HEK293 (cell line): ENCODE measurements at regions not wholly inside any gene's neighbourhood (a gene's known extent, or its start where the extent isn't known, plus 50 kb on each side); places are given as distances from the start of the nearest gene placed in this dataset.

Source experiments
- CTCF ChIA-PET: fragments of 350-600 bp; formaldehyde crosslinking; extraction: SDS; loops from one replicate; lab custom pipeline; 2021; ENCODE audit warnings: antibody characterized with exemption; lab: Yijun Ruan, JAX
- POLR2A ChIA-PET: fragments of 300-600 bp; formaldehyde crosslinking; extraction: SDS; loops from one replicate; lab custom pipeline; 2020; ENCODE audit warnings: antibody characterized with exemption, inconsistent platforms; lab: Yijun Ruan, JAX
- H3K27ac ChIP-seq: fragments of 200-500 bp; sonication (Bioruptor generic); 2 replicates; pipeline ENCODE4 v1.5.1; 2014; ENCODE audit warnings: low read depth, low read length, control low read depth, inconsistent platforms; ENCODE audit errors: extremely low read depth
- H3K36me3 ChIP-seq, 2 experiments: fragments of 200-500 bp in 1 of 2; sonication (Bioruptor generic) in 1 of 2; 1 replicate in 1 of 2; 2 replicates in 1 of 2; pipeline ENCODE4 v1.5.1; 2014 to 2017; ENCODE audit warnings: inconsistent platforms in 2 of 2, low read length in 2 of 2; ENCODE audit not compliant: control insufficient read depth in 2 of 2, insufficient read depth in 1 of 2
- H3K4me1 ChIP-seq: fragments of 200-500 bp; sonication (Bioruptor generic); 2 replicates; pipeline ENCODE4 v1.5.1; 2014; ENCODE audit warnings: mild to moderate bottlenecking, low read length, inconsistent platforms; ENCODE audit not compliant: control insufficient read depth, insufficient read depth
- H3K4me3 ChIP-seq: 2 replicates; pipeline ENCODE4 v1.5.1; 2011; ENCODE audit warnings: low read depth, mild to moderate bottlenecking, control low read depth, low read length, moderate library complexity
- H3K9me3 ChIP-seq: fragments of 200-500 bp; sonication (Bioruptor generic); 2 replicates; pipeline ENCODE4 v1.5.1; 2014; ENCODE audit warnings: low read depth, low read length, inconsistent platforms; ENCODE audit not compliant: control insufficient read depth, insufficient read depth
- GLIS2 ChIP-seq: fragments of 450-650 bp; formaldehyde crosslinking; IDR thresholded peaks from 2 replicates; pipeline ENCODE4 v1.5.1; 2016; ENCODE audit warnings: missing biosample characterization, missing genetic modification characterization
- ZBTB21 ChIP-seq: fragments of 450-650 bp; formaldehyde crosslinking; IDR thresholded peaks from 2 replicates; pipeline ENCODE4 v1.5.1; 2017; ENCODE audit warnings: missing biosample characterization, missing genetic modification characterization
- ZEB2 ChIP-seq: fragments of 450-650 bp; formaldehyde crosslinking; IDR thresholded peaks from 2 replicates; pipeline ENCODE4 v1.5.1; 2016; ENCODE audit warnings: missing biosample characterization, missing genetic modification characterization
- ZFP37 ChIP-seq: fragments of 450-650 bp; formaldehyde crosslinking; IDR thresholded peaks from 2 replicates; pipeline ENCODE4 v1.5.1; 2016; ENCODE audit warnings: missing biosample characterization, missing genetic modification characterization
- ZIC2 ChIP-seq: fragments of 450-650 bp; formaldehyde crosslinking; IDR thresholded peaks from 2 replicates; pipeline ENCODE4 v1.5.1; 2016; ENCODE audit warnings: missing biosample characterization, missing genetic modification characterization
- ZNF211 ChIP-seq: fragments of 450-650 bp; formaldehyde crosslinking; IDR thresholded peaks from 2 replicates; pipeline ENCODE4 v1.5.1; 2016; ENCODE audit warnings: low read depth, missing biosample characterization, missing genetic modification characterization
- ZNF214 ChIP-seq: fragments of 450-650 bp; formaldehyde crosslinking; IDR thresholded peaks from 2 replicates; pipeline ENCODE4 v1.5.1; 2017; ENCODE audit warnings: missing biosample characterization, mild to moderate bottlenecking, missing genetic modification characterization, borderline replicate concordance
- ZNF391 ChIP-seq: fragments of 450-650 bp; formaldehyde crosslinking; IDR thresholded peaks from 2 replicates; pipeline ENCODE4 v1.5.1; 2016; ENCODE audit warnings: low read depth, missing biosample characterization, missing genetic modification characterization, borderline replicate concordance
- ZNF561 ChIP-seq: fragments of 450-650 bp; IDR thresholded peaks from 2 replicates; pipeline ENCODE4 v1.5.1; 2018; ENCODE audit warnings: missing biosample characterization, missing genetic modification characterization, borderline replicate concordance
- ZNF623 ChIP-seq: fragments of 450-650 bp; formaldehyde crosslinking; IDR thresholded peaks from 2 replicates; pipeline ENCODE4 v1.5.1; 2016; ENCODE audit warnings: missing biosample characterization, missing genetic modification characterization
- ZNF658 ChIP-seq: fragments of 450-650 bp; formaldehyde crosslinking; IDR thresholded peaks from 2 replicates; pipeline ENCODE4; 2016; ENCODE audit warnings: missing biosample characterization, missing genetic modification characterization
- ZNF664 ChIP-seq: fragments of 450-650 bp; formaldehyde crosslinking; IDR thresholded peaks from 2 replicates; pipeline ENCODE4 v1.5.1; 2016; ENCODE audit warnings: missing biosample characterization, missing genetic modification characterization
- ZNF843 ChIP-seq: fragments of 450-650 bp; formaldehyde crosslinking; IDR thresholded peaks from 2 replicates; pipeline ENCODE4 v1.5.1; 2016; ENCODE audit warnings: missing biosample characterization, missing genetic modification characterization
- TF ChIP-seq, protein P1 (sequence below): fragments of 450-650 bp; formaldehyde crosslinking; IDR thresholded peaks from 2 replicates; pipeline ENCODE4 v1.5.1; 2016; ENCODE audit warnings: missing biosample characterization, missing genetic modification characterization
- TF ChIP-seq, protein P2 (sequence below): fragments of 450-650 bp; formaldehyde crosslinking; IDR thresholded peaks from 2 replicates; pipeline ENCODE4 v1.5.1; 2016; ENCODE audit warnings: missing biosample characterization, missing genetic modification characterization
- TF ChIP-seq, protein P3 (sequence below): fragments of 450-650 bp; formaldehyde crosslinking; IDR thresholded peaks from 2 replicates; pipeline ENCODE4 v1.5.1; 2016; ENCODE audit warnings: missing biosample characterization, missing genetic modification characterization, low read depth
- TF ChIP-seq, protein P4 (sequence below): fragments of 450-650 bp; IDR thresholded peaks from 2 replicates; pipeline ENCODE4 v1.5.1; 2018; ENCODE audit warnings: missing biosample characterization, missing genetic modification characterization
- TF ChIP-seq, protein P5 (sequence below): fragments of 450-650 bp; formaldehyde crosslinking; IDR thresholded peaks from 2 replicates; pipeline ENCODE4 v1.5.1; 2016; ENCODE audit warnings: missing biosample characterization, missing genetic modification characterization
- TF ChIP-seq, protein P6 (sequence below): fragments of 450-650 bp; formaldehyde crosslinking; IDR thresholded peaks from 2 replicates; pipeline ENCODE4 v1.5.1; 2016; ENCODE audit warnings: missing biosample characterization, missing genetic modification characterization

DNA sequence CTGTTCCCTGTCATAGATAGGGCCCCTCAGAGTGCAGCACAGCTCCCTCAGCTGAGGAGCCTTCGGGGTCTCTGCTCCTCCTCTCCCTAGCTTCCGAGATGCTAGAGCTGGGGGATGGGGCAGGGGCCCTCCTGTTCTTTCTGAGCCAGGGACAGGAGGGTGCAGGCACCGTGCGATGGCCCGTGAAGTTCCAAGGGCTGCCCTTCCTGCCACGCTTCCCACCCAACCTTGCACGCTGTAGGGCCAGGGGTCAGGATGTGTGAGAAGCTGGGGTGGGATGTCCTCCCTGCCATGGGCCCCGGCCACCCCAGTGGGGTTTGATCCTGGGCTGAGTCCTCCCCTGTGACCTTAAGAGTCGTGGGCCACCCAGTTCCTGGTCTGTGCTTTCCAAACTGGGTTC lies 240.7 kb upstream of the C1orf174 start (continued):
- TF ChIP-seq, protein P1, sequence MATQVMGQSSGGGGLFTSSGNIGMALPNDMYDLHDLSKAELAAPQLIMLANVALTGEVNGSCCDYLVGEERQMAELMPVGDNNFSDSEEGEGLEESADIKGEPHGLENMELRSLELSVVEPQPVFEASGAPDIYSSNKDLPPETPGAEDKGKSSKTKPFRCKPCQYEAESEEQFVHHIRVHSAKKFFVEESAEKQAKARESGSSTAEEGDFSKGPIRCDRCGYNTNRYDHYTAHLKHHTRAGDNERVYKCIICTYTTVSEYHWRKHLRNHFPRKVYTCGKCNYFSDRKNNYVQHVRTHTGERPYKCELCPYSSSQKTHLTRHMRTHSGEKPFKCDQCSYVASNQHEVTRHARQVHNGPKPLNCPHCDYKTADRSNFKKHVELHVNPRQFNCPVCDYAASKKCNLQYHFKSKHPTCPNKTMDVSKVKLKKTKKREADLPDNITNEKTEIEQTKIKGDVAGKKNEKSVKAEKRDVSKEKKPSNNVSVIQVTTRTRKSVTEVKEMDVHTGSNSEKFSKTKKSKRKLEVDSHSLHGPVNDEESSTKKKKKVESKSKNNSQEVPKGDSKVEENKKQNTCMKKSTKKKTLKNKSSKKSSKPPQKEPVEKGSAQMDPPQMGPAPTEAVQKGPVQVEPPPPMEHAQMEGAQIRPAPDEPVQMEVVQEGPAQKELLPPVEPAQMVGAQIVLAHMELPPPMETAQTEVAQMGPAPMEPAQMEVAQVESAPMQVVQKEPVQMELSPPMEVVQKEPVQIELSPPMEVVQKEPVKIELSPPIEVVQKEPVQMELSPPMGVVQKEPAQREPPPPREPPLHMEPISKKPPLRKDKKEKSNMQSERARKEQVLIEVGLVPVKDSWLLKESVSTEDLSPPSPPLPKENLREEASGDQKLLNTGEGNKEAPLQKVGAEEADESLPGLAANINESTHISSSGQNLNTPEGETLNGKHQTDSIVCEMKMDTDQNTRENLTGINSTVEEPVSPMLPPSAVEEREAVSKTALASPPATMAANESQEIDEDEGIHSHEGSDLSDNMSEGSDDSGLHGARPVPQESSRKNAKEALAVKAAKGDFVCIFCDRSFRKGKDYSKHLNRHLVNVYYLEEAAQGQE (tag by site-specific recombination), result no peak
- TF ChIP-seq ZNF843 (tag by site-specific recombination) (no peak), ZNF664 (no peak), ZNF214 (no peak), ZNF561 (tag by site-specific recombination) (no peak), ZNF391 (tag by site-specific recombination) (no peak), ZNF211 (tag by site-specific recombination) (no peak), ZNF623 (tag by site-specific recombination) (no peak), ZFP37 (tag by site-specific recombination) (no peak), ZIC2 (tag by site-specific recombination) (no peak), ZNF658 (tag by site-specific recombination) (no peak), ZEB2 (tag by site-specific recombination) (no peak)
- TF ChIP-seq, protein P2, sequence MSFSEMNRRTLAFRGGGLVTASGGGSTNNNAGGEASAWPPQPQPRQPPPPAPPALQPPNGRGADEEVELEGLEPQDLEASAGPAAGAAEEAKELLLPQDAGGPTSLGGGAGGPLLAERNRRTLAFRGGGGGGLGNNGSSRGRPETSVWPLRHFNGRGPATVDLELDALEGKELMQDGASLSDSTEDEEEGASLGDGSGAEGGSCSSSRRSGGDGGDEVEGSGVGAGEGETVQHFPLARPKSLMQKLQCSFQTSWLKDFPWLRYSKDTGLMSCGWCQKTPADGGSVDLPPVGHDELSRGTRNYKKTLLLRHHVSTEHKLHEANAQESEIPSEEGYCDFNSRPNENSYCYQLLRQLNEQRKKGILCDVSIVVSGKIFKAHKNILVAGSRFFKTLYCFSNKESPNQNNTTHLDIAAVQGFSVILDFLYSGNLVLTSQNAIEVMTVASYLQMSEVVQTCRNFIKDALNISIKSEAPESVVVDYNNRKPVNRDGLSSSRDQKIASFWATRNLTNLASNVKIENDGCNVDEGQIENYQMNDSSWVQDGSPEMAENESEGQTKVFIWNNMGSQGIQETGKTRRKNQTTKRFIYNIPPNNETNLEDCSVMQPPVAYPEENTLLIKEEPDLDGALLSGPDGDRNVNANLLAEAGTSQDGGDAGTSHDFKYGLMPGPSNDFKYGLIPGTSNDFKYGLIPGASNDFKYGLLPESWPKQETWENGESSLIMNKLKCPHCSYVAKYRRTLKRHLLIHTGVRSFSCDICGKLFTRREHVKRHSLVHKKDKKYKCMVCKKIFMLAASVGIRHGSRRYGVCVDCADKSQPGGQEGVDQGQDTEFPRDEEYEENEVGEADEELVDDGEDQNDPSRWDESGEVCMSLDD, result no peak
- TF ChIP-seq, protein P3, sequence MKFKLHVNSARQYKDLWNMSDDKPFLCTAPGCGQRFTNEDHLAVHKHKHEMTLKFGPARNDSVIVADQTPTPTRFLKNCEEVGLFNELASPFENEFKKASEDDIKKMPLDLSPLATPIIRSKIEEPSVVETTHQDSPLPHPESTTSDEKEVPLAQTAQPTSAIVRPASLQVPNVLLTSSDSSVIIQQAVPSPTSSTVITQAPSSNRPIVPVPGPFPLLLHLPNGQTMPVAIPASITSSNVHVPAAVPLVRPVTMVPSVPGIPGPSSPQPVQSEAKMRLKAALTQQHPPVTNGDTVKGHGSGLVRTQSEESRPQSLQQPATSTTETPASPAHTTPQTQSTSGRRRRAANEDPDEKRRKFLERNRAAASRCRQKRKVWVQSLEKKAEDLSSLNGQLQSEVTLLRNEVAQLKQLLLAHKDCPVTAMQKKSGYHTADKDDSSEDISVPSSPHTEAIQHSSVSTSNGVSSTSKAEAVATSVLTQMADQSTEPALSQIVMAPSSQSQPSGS (tag by site-specific recombination), result no peak

DNA sequence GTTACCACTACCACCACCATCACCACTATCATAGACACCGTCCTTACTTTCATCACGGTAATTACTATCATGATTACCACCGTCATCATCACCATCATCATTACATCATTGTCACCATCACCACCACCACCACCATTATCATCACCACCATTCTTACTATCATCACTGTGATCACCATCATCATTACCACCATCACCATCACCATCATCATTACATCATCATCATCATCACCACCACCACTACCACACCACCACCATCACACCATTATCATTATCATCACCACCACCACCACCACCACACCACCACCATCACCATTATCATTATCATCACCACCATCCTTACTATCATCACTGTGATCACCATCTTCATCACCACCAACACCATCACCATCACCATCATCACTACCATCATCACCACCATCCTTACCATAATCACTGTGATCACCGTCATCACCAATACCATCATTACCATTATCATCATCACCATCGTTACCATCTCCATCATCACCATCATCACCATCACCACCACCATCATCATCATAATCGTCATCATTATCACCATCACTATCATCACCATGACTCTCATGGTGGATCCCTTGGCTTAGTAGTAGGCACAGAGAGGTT lies 244.4 kb upstream of the C1orf174 start:
- POLR2A ChIA-PET, result no interaction called here
- Histone ChIP-seq H3K9me3 (no peaks in the 10 kb centered on the region), H3K36me3 (no peaks in the 10 kb centered on the region), H3K4me1 (no peaks in the 10 kb centered on the region), H3K4me3 (no peak overlapping the region), H3K27ac (no peak overlapping the region)
- TF ChIP-seq, protein P4, sequence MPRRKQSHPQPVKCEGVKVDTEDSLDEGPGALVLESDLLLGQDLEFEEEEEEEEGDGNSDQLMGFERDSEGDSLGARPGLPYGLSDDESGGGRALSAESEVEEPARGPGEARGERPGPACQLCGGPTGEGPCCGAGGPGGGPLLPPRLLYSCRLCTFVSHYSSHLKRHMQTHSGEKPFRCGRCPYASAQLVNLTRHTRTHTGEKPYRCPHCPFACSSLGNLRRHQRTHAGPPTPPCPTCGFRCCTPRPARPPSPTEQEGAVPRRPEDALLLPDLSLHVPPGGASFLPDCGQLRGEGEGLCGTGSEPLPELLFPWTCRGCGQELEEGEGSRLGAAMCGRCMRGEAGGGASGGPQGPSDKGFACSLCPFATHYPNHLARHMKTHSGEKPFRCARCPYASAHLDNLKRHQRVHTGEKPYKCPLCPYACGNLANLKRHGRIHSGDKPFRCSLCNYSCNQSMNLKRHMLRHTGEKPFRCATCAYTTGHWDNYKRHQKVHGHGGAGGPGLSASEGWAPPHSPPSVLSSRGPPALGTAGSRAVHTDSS (tag by site-specific recombination), result peak; percentile 82
- TF ChIP-seq, protein P5, sequence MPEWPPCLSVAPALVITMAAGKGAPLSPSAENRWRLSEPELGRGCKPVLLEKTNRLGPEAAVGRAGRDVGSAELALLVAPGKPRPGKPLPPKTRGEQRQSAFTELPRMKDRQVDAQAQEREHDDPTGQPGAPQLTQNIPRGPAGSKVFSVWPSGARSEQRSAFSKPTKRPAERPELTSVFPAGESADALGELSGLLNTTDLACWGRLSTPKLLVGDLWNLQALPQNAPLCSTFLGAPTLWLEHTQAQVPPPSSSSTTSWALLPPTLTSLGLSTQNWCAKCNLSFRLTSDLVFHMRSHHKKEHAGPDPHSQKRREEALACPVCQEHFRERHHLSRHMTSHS, result 0 out of 2 replicates have a peak, but pooled peaks have one; percentile 37
- TF ChIP-seq, protein P3 (tag by site-specific recombination), result peak; percentile 93
- TF ChIP-seq GLIS2 (tag by site-specific recombination) (no peak), ZBTB21 (tag by site-specific recombination) (0 out of 2 replicates have a peak, but pooled peaks have one; percentile 24)
- TF ChIP-seq, protein P6, sequence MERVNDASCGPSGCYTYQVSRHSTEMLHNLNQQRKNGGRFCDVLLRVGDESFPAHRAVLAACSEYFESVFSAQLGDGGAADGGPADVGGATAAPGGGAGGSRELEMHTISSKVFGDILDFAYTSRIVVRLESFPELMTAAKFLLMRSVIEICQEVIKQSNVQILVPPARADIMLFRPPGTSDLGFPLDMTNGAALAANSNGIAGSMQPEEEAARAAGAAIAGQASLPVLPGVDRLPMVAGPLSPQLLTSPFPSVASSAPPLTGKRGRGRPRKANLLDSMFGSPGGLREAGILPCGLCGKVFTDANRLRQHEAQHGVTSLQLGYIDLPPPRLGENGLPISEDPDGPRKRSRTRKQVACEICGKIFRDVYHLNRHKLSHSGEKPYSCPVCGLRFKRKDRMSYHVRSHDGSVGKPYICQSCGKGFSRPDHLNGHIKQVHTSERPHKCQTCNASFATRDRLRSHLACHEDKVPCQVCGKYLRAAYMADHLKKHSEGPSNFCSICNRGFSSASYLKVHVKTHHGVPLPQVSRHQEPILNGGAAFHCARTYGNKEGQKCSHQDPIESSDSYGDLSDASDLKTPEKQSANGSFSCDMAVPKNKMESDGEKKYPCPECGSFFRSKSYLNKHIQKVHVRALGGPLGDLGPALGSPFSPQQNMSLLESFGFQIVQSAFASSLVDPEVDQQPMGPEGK (tag by site-specific recombination), result no peak
- CTCF ChIA-PET, result interaction anchor here (0.5 kb wide), 1 partner anchor 167 kb away, joined by 5 read pairs; no protein-coding TSS in a partner anchor
